GM12891 (cell line): ENCODE measurements at regions not wholly inside any gene's neighbourhood (a gene's known extent, or its start where the extent isn't known, plus 50 kb on each side); places are given as distances from the start of the nearest gene placed in this dataset.

Experiments
- DNase-seq: peaks from one replicate; pipeline ENCODE4 v3.0.0; 2011; ENCODE audit warnings: low spot score; ENCODE audit not compliant: insufficient read length
- FAIRE-seq: peaks from 2 replicates; lab custom pipeline; 2011; peaks lifted over from hg19 to GRCh38; lab: Jason Lieb, UNC
- PAX5 ChIP-seq: IDR thresholded peaks from 2 replicates; pipeline ENCODE4 v1.6.1; 2011; ENCODE audit warnings: low read length, moderate library complexity, mild to moderate bottlenecking; ENCODE audit not compliant: insufficient read depth, severe bottlenecking
- POLR2A ChIP-seq: IDR thresholded peaks from 2 replicates; pipeline ENCODE4 v1.6.1; 2011; ENCODE audit warnings: low read depth, low read length, control low read depth
- POLR2AphosphoS5 ChIP-seq: IDR thresholded peaks from 2 replicates; pipeline ENCODE4 v1.6.1; 2011; ENCODE audit warnings: low read depth, low read length, control low read depth
- POU2F2 ChIP-seq: IDR thresholded peaks from 2 replicates; pipeline ENCODE4 v1.6.1; 2011; ENCODE audit warnings: low read depth, mild to moderate bottlenecking, control low read depth, low read length, moderate library complexity
- SPI1 ChIP-seq: IDR thresholded peaks from 2 replicates; pipeline ENCODE4 v1.6.1; 2011; ENCODE audit warnings: low read depth, low read length, control low read depth
- TAF1 ChIP-seq: IDR thresholded peaks from 2 replicates; pipeline ENCODE4 v1.6.1; 2011; ENCODE audit warnings: low read depth, low read length, control low read depth

GRCh38 chr17:68694791-68695485 is 93.8 kb upstream of the FAM20A start:
- no peak for TF ChIP-seq POLR2AphosphoS5
- TF ChIP-seq POLR2A, result no peak
- TF ChIP-seq TAF1, result no peak
- no peak for TF ChIP-seq SPI1
- no peak for TF ChIP-seq PAX5
- no peak for TF ChIP-seq POU2F2
- DNase-seq (no peak), FAIRE-seq (no peak)

DNA sequence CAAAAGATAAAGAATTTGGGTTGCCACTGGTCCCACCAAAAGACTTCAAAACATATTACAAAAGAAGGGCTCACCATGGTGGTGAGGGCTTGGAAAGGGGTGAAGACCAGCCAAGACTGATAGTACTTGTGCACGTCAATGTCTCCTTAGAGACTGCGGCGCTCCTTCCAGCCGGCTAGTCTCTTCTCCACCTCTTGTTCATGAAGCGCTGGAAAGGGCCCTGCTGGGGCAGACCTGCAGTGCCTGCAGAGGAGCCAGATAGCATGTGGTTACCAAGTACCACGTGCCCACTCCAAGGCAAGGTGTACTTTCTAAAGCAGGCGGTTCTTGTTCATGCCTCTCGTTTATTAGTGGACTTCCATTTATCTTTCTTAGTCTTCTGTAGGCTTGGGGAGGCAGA is 92.7 kb upstream of the FAM20A start:
- no peak for TF ChIP-seq SPI1
- no peak for TF ChIP-seq POLR2AphosphoS5
- no peak for TF ChIP-seq POU2F2
- no peak for TF ChIP-seq TAF1
- TF ChIP-seq PAX5, result no peak
- TF ChIP-seq POLR2A, result no peak
- DNase-seq, result no peak

GRCh38 chr17:68693466-68693865 is 92.3 kb upstream of the FAM20A start:
- no peak for FAIRE-seq

More for the DNA sequence above, 92.7 kb upstream of the FAM20A start:
- FAIRE-seq, result no peak

GRCh38 chr17:68686108-68686988 is 85.2 kb upstream of the FAM20A start:
- FAIRE-seq (no peak), DNase-seq (no peak)
- TF ChIP-seq PAX5 (no peak), TAF1 (no peak), SPI1 (no peak), POLR2A (no peak), POLR2AphosphoS5 (no peak), POU2F2 (no peak)

More at GRCh38 chr17:68693466-68693865, 92.3 kb upstream of the FAM20A start:
- DNase-seq, result no peak
- no peak for TF ChIP-seq TAF1
- no peak for TF ChIP-seq SPI1
- TF ChIP-seq POLR2AphosphoS5, result no peak
- TF ChIP-seq PAX5, result no peak
- no peak for TF ChIP-seq POU2F2
- TF ChIP-seq POLR2A, result no peak

- DNase-seq (no peak), FAIRE-seq (no peak)
- TF ChIP-seq PAX5, result no peak
- TF ChIP-seq TAF1, result no peak
- no peak for TF ChIP-seq POLR2A
- TF ChIP-seq POU2F2, result no peak
- no peak for TF ChIP-seq SPI1
- no peak for TF ChIP-seq POLR2AphosphoS5
Measured at GRCh38 chr17:68684949-68685357, 83.8 kb upstream of the FAM20A start.

- FAIRE-seq (no peak), DNase-seq (no peak)
- TF ChIP-seq POLR2A, result no peak
- no peak for TF ChIP-seq SPI1
- TF ChIP-seq POLR2AphosphoS5, result no peak
- TF ChIP-seq POU2F2, result no peak
- no peak for TF ChIP-seq TAF1
- no peak for TF ChIP-seq PAX5
Measured at GRCh38 chr17:68682903-68683302, 81.7 kb upstream of the FAM20A start.

- FAIRE-seq, result no peak
- TF ChIP-seq POLR2A (no peak), TAF1 (no peak), SPI1 (no peak), POU2F2 (no peak), PAX5 (no peak), POLR2AphosphoS5 (no peak)
- DNase-seq, result no peak
Measured at GRCh38 chr17:68679882-68680281, 78.7 kb upstream of the FAM20A start.

GRCh38 chr17:68676856-68677255 is 75.7 kb upstream of the FAM20A start:
- FAIRE-seq, result no peak
- DNase-seq, result no peak
- TF ChIP-seq SPI1 (no peak), POU2F2 (no peak)

- FAIRE-seq (no peak), DNase-seq (no peak)
- TF ChIP-seq TAF1, result no peak
- TF ChIP-seq POLR2A, result no peak
- no peak for TF ChIP-seq SPI1
- TF ChIP-seq PAX5, result no peak
- no peak for TF ChIP-seq POU2F2
- TF ChIP-seq POLR2AphosphoS5, result no peak
Measured at GRCh38 chr17:68675723-68676122, 74.6 kb upstream of the FAM20A start.
